Colonic mucosa (tissue), 4 donors: ENCODE measurements at regions not wholly inside any gene's neighbourhood (a gene's known extent, or its start where the extent isn't known, plus 50 kb on each side); places are given as distances from the start of the nearest gene placed in this dataset.

ENCODE experiments used
- DNase-seq: peaks from one replicate; pipeline ENCODE4 v3.0.0-alpha.2; 2020
- H3K27ac ChIP-seq: fragments of 200-600 bp; one replicate; pipeline ENCODE4 v1.8.0; 2021
- H3K27me3 ChIP-seq: fragments of 200-600 bp; one replicate; pipeline ENCODE4 v1.8.0; 2021
- H3K36me3 ChIP-seq: fragments of 200-600 bp; one replicate; pipeline ENCODE4 v1.8.0; 2021
- H3K4me1 ChIP-seq: fragments of 200-600 bp; one replicate; pipeline ENCODE4 v1.8.0; 2021; ENCODE audit warnings: mild to moderate bottlenecking
- H3K4me3 ChIP-seq: fragments of 200-600 bp; one replicate; pipeline ENCODE4 v1.8.0; 2021
- H3K9ac ChIP-seq, 2 donors: one replicate each; pipeline ENCODE4 v1.7.0; 2013; ENCODE audit warnings: control low read depth in 2 of 2, low read depth in 2 of 2, low read length in 2 of 2
- H3K9me3 ChIP-seq: fragments of 200-600 bp; one replicate; pipeline ENCODE4 v1.8.0; 2021
- CTCF ChIP-seq: fragments of 200-600 bp; IDR thresholded peaks from one replicate; pipeline ENCODE4 v1.8.0; 2022; ENCODE audit warnings: antibody characterized with exemption, mild to moderate bottlenecking
- intact Hi-C: fragments of 100-400 bp; cut with DNase I; formaldehyde crosslinking; loops from one replicate; pipeline ENCODE4 v1.14.1; 2022
- donor health status: healthy.
- donor health status: DM: no; HTN: no; CAD: no.
- donor health status: DM: no; HTN: no; CAD: no.

GRCh38 chr15:95304947-95305400 lies 1025.5 kb upstream of the NR2F2 start:
- intact Hi-C loops, result no loop called here
- Histone ChIP-seq H3K4me3 (no peak overlapping the region), H3K27me3 (no peaks in the 10 kb centered on the region), H3K4me1 (no peaks in the 10 kb centered on the region), H3K9me3 (no peaks in the 10 kb centered on the region), H3K27ac (peak overlapping the region; percentile 50), H3K36me3 (no peaks in the 10 kb centered on the region), H3K9ac (no peak overlapping the region)
- TF ChIP-seq CTCF, result no peak
- DNase-seq, result no peak

- intact Hi-C loops, result no loop called here
- DNase-seq, result no peak
- no peak overlapping the region for H3K9ac ChIP-seq
- no peaks in the 10 kb centered on the region for H3K36me3 ChIP-seq
- no peaks in the 10 kb centered on the region for H3K27me3 ChIP-seq
- H3K4me3 ChIP-seq, result no peak overlapping the region
- no peaks in the 10 kb centered on the region for H3K9me3 ChIP-seq
- H3K4me1 ChIP-seq, result no peaks in the 10 kb centered on the region
- no peak for TF ChIP-seq CTCF
- no peak overlapping the region for H3K27ac ChIP-seq
Observed at GRCh38 chr15:95307115-95307514, 1023.4 kb upstream of the NR2F2 start.

- Histone ChIP-seq H3K27me3 (no peaks in the 10 kb centered on the region), H3K9ac (no peak overlapping the region), H3K4me1 (no peaks in the 10 kb centered on the region), H3K36me3 (no peaks in the 10 kb centered on the region), H3K4me3 (no peak overlapping the region), H3K9me3 (no peaks in the 10 kb centered on the region), H3K27ac (no peak overlapping the region)
- DNase-seq, result no peak
- intact Hi-C loops, result no loop called here
- no peak for TF ChIP-seq CTCF
Observed at GRCh38 chr15:95319242-95319641, 1011.3 kb upstream of the NR2F2 start.

GRCh38 chr15:95323796-95324195 lies 1006.7 kb upstream of the NR2F2 start:
- TF ChIP-seq CTCF, result no peak
- no peaks in the 10 kb centered on the region for H3K36me3 ChIP-seq
- no peak overlapping the region for H3K27ac ChIP-seq
- no peaks in the 10 kb centered on the region for H3K9me3 ChIP-seq
- peaks cover 5% of the 10 kb centered on the region for H3K27me3 ChIP-seq
- DNase-seq, result no peak
- H3K4me3 ChIP-seq, result no peak overlapping the region
- intact Hi-C loops, result no loop called here
- H3K4me1 ChIP-seq, result no peaks in the 10 kb centered on the region
- no peak overlapping the region for H3K9ac ChIP-seq

- TF ChIP-seq CTCF, result no peak
- H3K27me3 ChIP-seq, result peaks cover 5% of the 10 kb centered on the region
- no peaks in the 10 kb centered on the region for H3K4me1 ChIP-seq
- intact Hi-C loops, result no loop called here
- DNase-seq, result no peak
- no peaks in the 10 kb centered on the region for H3K9me3 ChIP-seq
- no peaks in the 10 kb centered on the region for H3K36me3 ChIP-seq
- no peak overlapping the region for H3K4me3 ChIP-seq
- H3K9ac ChIP-seq, result no peak overlapping the region
- no peak overlapping the region for H3K27ac ChIP-seq
Observed at GRCh38 chr15:95324656-95325055, 1005.8 kb upstream of the NR2F2 start.
